ENCODE measurements at regions not wholly inside any gene's neighbourhood (a gene's known extent, or its start where the extent isn't known, plus 50 kb on each side); places are given as distances from the start of the nearest gene placed in this dataset.

GRCh38 chr3:94543161-94543560, 480.3 kb downstream of the NSUN3 start:
- H3K27ac ChIP-seq, result no peak overlapping the region
- TF ChIP-seq, protein P1, sequence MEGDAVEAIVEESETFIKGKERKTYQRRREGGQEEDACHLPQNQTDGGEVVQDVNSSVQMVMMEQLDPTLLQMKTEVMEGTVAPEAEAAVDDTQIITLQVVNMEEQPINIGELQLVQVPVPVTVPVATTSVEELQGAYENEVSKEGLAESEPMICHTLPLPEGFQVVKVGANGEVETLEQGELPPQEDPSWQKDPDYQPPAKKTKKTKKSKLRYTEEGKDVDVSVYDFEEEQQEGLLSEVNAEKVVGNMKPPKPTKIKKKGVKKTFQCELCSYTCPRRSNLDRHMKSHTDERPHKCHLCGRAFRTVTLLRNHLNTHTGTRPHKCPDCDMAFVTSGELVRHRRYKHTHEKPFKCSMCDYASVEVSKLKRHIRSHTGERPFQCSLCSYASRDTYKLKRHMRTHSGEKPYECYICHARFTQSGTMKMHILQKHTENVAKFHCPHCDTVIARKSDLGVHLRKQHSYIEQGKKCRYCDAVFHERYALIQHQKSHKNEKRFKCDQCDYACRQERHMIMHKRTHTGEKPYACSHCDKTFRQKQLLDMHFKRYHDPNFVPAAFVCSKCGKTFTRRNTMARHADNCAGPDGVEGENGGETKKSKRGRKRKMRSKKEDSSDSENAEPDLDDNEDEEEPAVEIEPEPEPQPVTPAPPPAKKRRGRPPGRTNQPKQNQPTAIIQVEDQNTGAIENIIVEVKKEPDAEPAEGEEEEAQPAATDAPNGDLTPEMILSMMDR (conservative IDR thresholded peaks at IDR 0.05), result no peak

GRCh38 chr3:94544131-94544789, 481.4 kb downstream of the NSUN3 start:
- H3K27ac ChIP-seq, result no peak overlapping the region
- TF ChIP-seq ZFX (IDR thresholded peaks at IDR 0.05), result no peak
- TF ChIP-seq, protein P1 (conservative IDR thresholded peaks at IDR 0.05), result no peak

GRCh38 chr3:94548581-94549316, 485.9 kb downstream of the NSUN3 start:
- TF ChIP-seq, protein P1 (conservative IDR thresholded peaks at IDR 0.05), result no peak
- H3K27ac ChIP-seq, result no peak overlapping the region

- no peak overlapping the region for H3K27ac ChIP-seq
- TF ChIP-seq, protein P1 (conservative IDR thresholded peaks at IDR 0.05), result no peak
- no peak for TF ChIP-seq ZFX (IDR thresholded peaks at IDR 0.05)
These were observed 498.2 kb downstream of the NSUN3 start for GRCh38 chr3:94561094-94561493.

DNA sequence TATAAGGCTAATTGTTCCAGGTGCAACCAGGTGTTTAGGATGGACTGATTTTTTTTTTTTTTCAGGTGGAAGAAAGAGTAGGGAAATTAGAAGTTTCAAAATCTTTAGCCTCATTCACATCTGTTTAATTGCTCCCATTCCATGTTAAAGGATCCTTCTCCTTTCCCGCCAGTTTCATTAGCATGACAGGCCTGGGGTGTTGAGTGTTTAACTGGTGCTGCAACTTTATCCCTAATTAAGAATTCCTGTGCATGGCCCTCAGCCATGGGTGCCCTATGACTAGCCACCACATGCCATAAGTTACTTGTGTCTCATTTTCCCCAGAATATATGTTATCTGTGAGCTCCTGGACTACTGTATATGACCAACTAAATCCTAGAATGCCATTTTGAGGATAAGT, 501.4 kb downstream of the NSUN3 start:
- TF ChIP-seq, protein P1 (conservative IDR thresholded peaks at IDR 0.05), result no peak
- TF ChIP-seq ZFX (IDR thresholded peaks at IDR 0.05), result no peak
- H3K27ac ChIP-seq, result no peak overlapping the region

DNA sequence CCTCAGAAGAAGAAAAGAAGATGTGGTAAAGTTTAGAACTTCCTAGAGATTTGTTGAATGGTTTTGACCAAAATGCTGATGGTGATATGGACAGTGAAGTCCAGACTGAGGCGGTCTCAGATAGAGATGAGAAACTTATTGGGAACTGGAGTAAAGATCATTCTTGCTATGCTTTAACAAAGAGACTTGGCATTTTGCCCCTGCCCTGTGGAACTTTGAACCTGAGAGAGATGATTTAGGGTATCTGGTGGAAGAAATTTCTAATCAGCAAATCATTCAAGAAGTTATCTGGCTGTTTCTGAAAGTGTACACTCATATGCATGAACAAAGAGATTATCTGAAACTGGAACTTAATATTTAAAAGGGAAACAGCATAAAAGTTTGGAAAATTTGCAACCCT, 505.2 kb downstream of the NSUN3 start:
- no peak overlapping the region for H3K27ac ChIP-seq
- no peak for TF ChIP-seq ZFX (IDR thresholded peaks at IDR 0.05)
- TF ChIP-seq, protein P1 (conservative IDR thresholded peaks at IDR 0.05), result no peak

DNA sequence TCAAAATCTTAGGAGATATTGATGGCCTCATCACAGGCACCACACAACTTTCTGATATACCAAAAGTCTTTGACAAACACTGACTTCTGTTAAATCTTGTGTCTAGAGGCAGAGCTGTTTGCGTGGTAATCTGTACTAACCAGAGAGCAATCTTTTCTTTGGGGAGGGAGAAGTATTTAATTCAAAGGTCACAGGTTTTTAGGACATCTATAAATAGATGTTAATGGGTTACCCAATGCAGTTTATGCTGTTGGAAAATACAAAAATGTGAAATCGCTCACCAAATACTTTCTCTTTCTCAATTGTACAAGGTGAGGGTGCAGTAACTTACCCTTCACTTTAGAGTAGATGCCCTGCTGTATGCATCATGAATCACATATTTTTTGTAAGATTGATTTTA, 510.5 kb downstream of the NSUN3 start:
- TF ChIP-seq ZFX (IDR thresholded peaks at IDR 0.05), result no peak
- TF ChIP-seq, protein P1 (conservative IDR thresholded peaks at IDR 0.05), result no peak
- no peak overlapping the region for H3K27ac ChIP-seq

All from C4-2B (cell line).